GM21447 (cell line): ENCODE measurements at regions not wholly inside any gene's neighbourhood (a gene's known extent, or its start where the extent isn't known, plus 50 kb on each side); places are given as distances from the start of the nearest gene placed in this dataset.
"Not testable (repeated sequence)": the region's sequence is repeated elsewhere in the genome, so short reads cannot be mapped to it uniquely, and the experiment has no call there.

Experiments used
- ATAC-seq: cut with Tn5 transposase; IDR thresholded peaks from one replicate; pipeline ENCODE4 v1.9.1; 2021; ENCODE audit not compliant: unreplicated experiment

DNA sequence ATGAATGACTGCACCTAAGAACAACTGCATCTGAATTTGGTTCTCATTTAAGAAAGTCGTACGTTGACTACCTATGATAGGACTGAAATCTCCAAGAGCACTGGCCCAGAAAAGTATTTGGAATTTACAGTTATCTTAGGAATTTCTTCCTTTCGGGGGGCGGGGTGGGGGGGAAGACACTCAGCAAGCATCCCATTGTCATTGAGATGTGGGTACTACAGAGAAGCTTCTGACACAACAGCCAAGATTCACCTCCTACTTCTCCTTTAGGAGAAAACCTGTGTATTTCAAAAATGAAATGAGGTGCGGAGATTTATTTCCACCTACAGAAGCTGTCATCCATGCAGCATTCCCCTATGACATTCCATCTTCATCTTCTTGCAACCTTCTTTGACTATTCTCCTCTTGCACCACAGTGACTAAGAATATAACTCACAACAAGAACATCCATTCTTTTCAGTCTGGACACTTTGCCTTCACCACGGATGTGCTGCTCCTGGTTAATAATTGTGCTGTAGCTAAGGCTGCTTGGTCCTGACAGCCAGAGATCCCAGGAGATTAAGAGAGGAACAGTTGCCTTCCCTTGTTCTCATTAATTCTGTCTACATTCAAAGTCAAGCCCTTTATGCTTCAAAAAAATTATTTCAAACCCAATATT lies 98.4 kb upstream of the FRMD4A start:
- ATAC-seq = no peak

DNA sequence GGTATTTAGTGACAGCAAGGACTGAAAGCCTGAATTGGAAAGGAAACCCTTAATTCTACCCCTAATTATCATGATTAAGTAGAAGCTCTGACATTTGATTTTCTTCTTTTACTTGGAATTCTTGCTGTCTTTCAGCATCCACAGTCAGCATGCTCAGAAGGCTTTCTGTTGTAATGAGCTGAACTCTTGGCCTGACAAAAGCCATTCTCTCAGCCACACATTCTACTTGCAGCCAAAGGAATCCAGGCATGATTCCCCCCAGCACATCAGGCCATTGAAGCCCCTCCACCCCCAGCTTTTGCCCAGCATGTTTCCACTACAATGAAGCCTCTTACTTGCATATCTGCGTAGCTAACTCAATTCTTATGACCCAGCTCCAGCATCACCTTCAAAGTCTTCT lies 94.3 kb upstream of the FRMD4A start:
- ATAC-seq = no peak

DNA sequence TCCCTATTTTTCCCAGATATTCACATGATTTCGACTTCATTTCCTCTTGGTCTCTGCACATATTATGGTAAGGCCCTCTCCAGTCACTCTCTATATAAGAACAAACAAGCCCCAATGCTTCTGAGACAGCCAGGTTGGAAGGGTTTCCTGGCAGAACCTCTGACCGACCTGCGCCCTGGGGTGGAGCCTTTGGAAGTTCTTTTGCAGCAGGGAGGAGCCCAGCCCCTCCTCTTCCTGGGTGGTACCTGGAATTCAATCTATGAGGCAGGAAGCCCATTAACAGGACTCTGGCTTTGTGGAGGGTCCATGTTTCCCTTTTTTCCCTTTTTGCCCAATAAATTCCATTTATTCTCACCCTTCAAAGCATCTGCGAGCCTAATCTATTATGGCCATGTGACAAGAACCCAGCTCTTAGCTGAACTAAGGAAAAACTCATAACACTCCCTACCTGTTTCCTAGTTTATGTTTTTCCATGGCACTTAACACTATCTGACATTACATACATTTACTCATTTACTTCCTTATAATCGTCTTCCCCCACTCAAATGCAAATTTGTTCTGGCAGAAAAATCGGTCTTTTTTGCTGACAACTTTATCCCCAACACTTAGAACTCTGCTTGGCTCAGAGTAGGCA lies 92.5 kb upstream of the FRMD4A start:
- no peak for ATAC-seq

DNA sequence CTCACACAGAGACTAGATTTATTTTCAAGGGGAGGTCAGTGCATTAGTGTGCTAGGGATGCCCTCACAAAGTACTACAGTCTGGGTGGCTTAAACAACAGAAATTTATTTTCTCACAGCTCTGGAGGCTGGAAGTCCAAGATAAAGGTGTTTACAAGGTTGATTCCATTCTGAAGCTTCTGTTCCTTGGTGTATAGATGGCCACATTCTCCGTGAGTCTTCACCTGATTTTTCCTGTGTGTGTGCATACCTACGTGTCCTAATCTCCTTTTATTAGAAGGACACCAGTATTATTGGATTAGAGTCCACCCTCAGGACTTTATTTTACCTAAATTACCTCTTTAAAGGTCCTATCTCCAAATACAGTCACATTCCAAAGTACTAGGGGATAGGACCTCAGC lies 91.7 kb upstream of the FRMD4A start:
- no peak for ATAC-seq

DNA sequence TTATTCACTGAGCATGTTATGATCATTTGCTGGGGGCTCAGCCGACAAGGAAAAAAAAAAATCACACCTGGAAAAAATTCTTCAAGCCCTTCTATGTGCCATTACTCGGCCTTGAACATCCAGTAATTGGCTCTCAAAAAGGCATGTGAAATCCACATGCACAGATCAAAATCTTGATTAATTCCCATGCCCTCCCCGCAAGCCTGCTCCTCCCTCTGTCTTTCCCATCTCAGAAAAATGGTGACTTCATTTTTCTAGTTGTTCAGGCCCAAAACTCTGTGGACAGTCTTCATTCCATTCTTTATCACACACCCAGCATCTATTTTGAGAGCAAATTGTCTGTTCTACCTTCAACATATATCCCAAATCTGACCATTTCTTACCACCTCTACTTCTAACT lies 91.2 kb upstream of the FRMD4A start:
- no peak for ATAC-seq

DNA sequence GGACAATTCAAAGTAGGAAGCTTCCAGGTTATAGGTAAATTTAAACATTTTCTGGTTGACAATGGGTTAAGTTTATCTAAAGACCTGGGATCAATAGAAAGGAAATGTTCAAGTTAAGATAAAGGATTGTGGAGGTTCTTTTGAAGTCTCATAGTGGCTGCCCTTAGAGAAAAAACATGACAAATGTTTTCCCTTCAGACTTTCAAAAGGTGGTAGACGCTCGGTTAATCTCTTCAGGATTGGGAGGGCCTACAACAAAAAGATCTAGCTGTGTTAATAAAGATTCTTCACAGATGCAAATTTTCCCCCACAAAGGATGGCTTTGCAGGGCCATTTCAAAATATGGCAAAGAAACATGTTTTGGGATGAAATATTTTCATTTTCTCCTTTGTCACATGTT lies 86.6 kb upstream of the FRMD4A start:
- ATAC-seq = not testable (repeated sequence)

DNA sequence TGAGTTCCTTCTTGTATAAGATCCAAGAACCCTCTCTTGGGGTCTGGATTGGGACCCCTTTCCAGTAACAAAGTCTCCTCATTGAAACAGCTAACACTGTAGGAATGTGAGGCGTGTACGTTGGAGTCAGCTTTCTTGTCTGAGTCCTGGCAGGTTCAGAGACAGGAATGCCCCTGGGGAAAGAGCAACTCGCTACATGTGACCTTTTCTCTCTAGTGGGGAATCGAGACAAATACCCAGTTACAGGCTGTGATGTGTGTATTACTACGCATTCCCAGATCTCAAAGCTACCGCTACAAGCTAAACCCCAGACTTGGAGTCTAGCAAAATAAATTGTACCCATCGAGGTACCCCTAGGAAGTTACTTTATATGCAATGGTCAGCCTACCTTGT lies 85.6 kb upstream of the FRMD4A start:
- ATAC-seq = no peak

DNA sequence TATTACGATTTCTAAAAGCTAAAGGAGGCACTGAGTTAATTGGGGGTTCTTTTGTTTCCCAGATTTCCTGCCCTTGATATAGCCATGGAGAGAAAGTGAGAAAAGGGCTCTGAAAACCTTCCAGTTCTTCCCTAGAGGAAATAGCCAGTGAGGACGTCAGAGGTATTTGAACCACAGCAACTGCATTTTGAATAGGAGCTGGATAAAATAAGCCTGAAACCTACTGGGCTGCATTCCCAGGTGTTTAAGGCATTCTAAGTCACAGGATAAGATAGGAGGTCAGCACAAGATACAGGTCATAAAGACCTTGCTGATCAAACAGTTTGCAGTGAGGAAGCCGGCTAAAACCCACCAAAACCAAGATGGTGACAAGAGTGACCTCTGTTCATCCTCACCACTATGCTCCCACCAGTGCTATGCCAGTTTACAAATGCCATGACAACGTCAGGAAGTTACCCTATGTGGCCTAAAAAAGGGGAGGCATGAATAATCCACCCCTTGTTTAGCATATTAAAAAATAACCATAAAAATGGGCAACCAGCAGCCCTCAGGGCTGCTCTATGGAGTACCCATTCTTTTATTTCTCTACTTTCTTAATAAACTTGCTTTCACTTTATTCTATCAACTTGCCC lies 85.1 kb upstream of the FRMD4A start:
- no peak for ATAC-seq

DNA sequence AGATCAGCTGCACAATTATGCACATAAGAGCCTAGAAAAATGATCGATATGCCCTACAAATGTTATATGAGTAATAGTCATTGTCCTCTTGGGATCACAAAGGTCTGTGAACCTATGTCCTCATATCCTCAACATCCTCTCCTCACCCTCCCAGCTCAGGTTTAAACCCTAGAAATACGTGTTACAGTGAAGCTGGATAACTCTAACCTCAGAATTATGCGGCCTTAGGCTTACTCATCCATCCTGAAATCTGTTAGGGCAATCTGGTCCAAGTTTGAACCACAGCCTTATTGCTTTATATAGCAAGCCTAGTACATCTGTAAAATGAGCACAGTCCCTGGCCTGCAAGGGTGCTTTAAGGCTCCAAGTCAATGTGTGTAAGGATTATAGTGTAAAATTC lies 84.2 kb upstream of the FRMD4A start:
- no peak for ATAC-seq

DNA sequence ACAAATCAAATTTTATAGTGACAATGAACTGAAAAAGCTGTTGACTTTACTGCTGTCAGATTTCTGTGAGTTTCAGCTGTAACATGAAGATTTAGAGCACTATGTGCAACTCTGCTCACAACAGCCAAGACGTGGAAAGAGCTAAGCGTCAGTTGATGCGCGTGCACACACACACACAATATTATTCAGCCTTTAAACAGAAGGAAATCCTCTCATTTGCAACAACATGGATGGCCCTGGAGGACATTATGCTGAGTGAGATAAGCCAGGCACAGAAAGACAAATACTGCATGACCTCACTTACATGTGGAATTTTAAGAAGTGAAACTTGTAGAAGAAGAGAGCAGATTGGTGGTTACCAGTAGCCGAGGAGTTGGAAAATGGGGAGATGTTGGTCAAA lies 82.8 kb upstream of the FRMD4A start:
- ATAC-seq = no peak

DNA sequence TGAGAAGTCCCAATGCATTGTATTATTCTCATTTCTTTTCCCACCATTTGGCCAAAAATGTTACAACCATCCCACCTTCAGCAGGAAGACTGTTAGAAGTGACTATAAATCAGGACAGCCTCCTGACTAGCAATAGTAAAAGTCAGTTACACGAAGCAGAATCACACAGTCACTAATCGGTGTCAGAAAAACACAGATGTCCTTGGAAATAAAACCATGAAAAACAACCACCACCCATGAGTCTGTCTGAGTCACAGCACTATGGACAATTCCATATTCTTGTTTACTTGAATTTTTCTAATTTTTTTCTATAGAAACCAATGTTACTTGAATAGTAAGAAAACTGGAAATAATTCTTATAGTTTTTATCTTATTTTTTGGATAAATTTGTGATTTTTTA lies 81.9 kb upstream of the FRMD4A start:
- no peak for ATAC-seq

DNA sequence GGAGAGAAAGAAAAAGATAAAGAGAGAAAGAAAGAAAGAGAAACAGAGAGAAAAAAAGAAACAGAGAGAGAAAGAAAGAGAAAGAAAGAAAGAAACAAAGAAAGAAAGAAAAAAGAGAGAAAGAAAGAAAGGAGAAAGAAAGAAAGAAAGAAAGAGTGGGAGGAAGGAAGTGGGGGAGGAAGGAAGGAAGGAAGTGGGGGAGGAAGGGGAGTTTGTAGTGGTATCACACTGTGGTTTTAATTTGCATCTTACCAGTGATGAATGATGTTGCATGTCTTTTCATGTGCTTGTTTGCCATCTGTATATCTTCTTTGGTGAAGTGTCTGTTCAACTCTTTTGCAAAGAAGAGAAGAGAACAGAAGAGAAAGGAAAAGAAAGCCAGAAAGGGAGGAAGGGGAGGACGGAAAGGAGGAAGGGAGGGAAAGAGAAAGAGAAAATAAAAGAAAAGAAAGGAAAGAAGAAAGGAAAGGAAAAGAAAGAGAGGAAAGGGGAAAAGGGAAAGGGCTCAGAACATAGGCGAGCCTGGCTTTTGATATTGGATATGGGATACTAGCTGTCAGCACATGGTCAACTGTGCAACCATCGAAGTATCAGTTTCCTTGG lies 79.2 kb upstream of the FRMD4A start:
- no peak for ATAC-seq

DNA sequence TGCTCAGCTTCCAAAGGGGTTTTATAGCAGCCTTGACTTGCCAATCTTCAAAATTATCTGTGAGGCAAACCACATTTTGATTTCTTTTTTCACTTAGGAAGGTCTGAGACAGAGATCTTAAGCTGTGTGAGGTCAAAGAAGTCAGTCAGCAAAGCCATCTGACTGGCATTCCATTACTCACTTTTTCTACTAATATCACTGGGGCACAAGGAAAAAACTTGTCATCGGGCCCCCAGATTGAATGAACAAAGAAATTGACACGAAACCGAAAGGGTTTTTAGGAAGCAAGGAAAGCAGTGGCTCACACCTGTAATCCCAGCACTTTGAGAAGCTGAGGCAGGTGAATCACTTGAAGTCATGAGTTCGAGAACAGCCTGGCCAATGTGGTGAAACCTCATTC lies 78.5 kb upstream of the FRMD4A start:
- no peak for ATAC-seq

DNA sequence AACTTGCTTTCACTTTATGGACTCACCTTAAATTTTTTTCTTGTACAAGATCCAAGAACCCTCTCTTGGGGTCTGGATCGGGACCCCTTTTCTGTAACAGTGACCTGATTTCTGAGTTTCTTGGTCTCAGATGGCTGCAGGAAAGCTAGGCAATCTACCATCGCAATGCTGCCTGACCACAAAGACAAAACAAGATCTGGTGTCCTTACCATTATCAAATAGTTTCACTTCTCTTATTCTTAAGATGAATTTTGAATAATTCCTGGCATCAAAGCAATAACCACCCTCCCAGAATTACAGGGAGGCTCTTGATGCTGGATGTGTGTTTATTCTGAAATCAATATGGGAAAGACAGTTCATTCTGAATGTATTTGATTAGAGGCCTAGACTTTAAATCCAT lies 77.4 kb upstream of the FRMD4A start:
- ATAC-seq = no peak

DNA sequence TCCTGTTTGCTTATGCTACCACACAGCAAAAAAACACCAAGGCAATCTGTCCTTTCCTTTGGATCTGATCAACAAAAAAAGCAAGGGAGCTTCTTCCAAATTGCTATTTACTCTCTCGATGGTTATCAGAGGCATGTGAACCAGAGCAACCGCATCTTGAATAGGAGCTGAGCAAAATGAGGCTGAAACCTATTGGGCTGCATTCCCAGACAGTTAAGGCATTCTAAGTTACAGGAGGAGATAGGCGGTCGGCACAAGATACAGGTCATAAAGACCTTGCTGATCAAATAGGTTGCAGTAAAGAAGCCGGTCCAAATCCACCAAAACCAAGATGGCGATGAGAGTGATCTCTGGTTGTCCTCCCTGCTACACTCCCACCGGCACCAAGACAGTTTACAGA lies 76.8 kb upstream of the FRMD4A start:
- no peak for ATAC-seq

DNA sequence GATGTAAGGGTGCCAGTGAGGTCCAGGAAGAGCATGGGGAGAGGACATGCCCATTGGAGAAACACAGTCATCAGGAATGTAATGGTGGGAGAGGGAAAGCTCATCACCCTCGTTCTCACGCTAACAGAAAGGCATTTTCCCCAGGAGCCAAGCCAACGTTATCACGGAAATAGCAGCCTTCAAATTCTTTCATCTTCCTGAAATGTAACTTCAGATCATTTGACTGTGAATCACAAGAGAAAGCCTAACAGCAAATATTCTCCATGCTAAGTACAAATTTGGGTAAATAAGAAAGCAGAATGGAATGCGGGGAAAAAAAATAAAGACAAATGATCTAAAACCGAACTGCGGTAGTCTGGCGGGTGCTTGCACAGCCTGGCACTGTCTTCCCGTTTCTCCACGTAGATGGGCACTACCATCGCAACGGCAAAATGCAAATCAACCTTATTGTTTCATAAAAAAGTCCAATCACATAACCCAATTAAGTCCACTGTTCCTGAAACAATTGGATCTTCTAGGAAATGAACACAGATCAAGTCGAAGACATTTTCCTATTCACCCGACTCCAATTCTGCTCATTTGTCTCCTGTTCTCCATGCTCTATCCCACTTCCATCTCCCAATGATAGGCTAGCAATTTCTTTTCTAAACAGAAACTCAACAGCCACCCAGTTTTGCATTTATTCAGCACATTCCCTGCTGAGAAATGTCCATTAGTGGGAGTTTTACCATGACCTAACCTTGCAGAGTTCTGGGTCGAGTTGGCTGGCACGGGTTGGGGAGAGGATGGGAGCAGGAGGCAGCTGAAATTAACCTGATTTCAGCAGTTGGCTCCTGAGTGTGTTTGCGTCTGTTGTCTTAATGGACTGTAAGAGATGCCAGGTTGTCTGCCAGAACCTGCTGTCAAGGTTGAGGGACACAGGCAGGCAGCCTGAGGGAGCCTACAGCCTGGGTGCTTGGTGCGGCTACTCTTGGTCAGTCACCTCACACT lies 74.6 kb upstream of the FRMD4A start:
- ATAC-seq = no peak

DNA sequence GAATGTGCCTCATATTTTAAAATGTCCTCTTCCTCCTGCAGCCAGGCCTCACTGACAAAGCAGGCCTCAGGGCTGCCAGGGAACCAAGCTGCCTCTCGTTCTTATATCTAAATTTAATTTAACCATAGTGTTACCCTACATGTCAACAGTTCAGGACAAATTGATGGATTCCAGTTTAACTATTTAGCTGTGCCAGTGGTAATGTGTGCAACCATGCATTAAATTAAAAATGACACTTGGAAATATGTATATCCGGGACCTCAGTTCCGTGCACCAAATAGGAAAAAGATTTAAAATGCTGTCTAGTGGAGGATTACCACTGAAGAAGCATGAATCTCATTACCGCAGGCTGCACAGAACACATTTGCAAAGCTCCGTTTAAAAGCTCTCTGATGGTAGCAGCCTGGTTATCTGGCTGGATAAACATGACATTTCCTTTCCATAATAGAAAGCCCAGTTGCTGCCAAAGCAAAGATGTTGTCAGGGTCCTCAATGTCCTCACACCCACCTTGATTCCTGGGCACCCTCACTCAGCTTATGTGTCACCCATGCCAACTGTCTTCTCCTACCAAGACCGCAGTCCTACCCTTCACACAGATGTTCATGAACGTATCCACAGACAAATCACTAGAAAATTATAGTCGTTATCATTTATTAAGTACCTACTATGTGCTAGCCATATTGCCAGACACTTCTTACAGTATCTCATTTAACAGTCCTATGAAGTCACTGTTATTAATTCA lies 73.3 kb upstream of the FRMD4A start:
- ATAC-seq = no peak

DNA sequence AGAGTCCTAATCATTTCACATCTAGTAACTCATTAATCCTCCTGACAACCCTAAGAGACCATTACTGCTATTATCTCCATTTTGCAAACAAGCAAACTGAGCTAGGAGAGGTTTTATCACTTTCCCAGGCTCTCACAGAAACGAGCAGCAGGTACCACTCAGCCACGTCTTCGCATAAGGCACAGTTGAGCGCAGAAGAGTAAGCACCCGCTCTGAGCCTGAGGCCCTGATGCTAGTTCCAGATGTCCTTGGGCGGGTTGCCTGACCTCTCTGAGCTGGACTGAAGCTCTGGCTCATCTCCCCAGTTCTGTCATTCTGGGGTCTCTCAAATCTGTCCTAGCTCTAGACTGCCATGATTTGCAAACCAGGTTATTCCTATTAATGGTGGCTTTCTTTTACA lies 72.6 kb upstream of the FRMD4A start:
- ATAC-seq = no peak

DNA sequence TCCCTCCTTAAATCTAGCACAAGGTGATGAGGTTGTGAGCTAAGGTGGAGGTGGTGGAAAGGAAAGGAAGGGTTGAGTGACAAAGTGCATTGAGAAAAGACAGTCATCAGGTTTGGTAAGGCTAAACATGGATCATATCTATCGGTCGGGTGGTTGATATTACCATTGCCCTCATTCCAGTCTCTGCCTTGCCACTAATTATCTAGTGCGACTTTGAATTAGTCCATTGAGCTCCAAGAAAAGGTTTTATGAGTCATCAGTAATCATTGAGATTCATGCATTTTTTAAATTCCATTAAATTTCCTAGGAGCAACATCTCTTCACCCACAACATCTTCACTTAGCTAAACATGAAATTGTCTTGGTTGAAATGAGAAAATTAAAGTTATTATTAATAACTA lies 68.9 kb upstream of the FRMD4A start:
- no peak for ATAC-seq

DNA sequence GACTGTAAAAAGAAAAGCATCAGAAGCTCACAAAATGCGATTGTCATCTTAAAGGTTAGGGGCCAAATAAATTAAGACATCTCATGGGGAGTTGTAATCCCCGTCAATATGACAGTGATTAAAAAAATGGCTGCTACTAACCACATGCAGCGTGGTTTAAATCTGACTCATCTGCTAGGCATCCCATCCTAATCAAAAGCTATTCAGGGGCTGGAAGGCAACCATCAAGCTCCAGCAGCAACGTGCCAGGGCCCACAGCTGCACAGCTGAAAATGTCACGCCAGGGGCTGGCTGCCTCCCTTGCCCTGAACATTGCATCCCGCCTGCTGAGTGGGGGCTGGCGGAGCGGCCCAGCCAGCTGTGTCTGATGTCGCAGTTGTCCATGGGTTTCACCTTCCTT lies 66.3 kb upstream of the FRMD4A start:
- no peak for ATAC-seq
